ENCODE measurements at regions not wholly inside any gene's neighbourhood (a gene's known extent, or its start where the extent isn't known, plus 50 kb on each side); places are given as distances from the start of the nearest gene placed in this dataset.

GRCh38 chr5:60458666-60459065 lies 241.3 kb downstream of the DEPDC1B start:
- TF ChIP-seq, protein P1, sequence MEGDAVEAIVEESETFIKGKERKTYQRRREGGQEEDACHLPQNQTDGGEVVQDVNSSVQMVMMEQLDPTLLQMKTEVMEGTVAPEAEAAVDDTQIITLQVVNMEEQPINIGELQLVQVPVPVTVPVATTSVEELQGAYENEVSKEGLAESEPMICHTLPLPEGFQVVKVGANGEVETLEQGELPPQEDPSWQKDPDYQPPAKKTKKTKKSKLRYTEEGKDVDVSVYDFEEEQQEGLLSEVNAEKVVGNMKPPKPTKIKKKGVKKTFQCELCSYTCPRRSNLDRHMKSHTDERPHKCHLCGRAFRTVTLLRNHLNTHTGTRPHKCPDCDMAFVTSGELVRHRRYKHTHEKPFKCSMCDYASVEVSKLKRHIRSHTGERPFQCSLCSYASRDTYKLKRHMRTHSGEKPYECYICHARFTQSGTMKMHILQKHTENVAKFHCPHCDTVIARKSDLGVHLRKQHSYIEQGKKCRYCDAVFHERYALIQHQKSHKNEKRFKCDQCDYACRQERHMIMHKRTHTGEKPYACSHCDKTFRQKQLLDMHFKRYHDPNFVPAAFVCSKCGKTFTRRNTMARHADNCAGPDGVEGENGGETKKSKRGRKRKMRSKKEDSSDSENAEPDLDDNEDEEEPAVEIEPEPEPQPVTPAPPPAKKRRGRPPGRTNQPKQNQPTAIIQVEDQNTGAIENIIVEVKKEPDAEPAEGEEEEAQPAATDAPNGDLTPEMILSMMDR (IDR thresholded peaks at IDR 0.05) = no peak
- no peak for TF ChIP-seq EP300 (IDR thresholded peaks at IDR 0.05)
